Mucosa of stomach (tissue), 1 donor: ENCODE measurements at regions not wholly inside any gene's neighbourhood (a gene's known extent, or its start where the extent isn't known, plus 50 kb on each side); places are given as distances from the start of the nearest gene placed in this dataset.

Experiments used
- H3K27me3 ChIP-seq: one replicate; pipeline ENCODE4 v1.7.0; 2013; ENCODE audit warnings: mild to moderate bottlenecking, low read length; ENCODE audit not compliant: control insufficient read depth, insufficient read depth
- H3K36me3 ChIP-seq: one replicate; pipeline ENCODE4 v1.7.0; 2013; ENCODE audit warnings: low read length; ENCODE audit not compliant: control insufficient read depth, insufficient read depth
- H3K4me1 ChIP-seq: one replicate; pipeline ENCODE4 v1.7.0; 2013; ENCODE audit warnings: mild to moderate bottlenecking, low read length; ENCODE audit not compliant: control insufficient read depth, insufficient read depth
- H3K4me3 ChIP-seq: one replicate; pipeline ENCODE4 v1.7.0; 2013; ENCODE audit warnings: low read length
- H3K9ac ChIP-seq: one replicate; pipeline ENCODE4 v1.7.0; 2013; ENCODE audit warnings: mild to moderate bottlenecking, low read length, moderate library complexity
- H3K9me3 ChIP-seq: one replicate; pipeline ENCODE4 v1.7.0; 2013; ENCODE audit warnings: mild to moderate bottlenecking, low read length, moderate library complexity; ENCODE audit not compliant: control insufficient read depth
- donor health status: Pancreatic carcinoma.

DNA sequence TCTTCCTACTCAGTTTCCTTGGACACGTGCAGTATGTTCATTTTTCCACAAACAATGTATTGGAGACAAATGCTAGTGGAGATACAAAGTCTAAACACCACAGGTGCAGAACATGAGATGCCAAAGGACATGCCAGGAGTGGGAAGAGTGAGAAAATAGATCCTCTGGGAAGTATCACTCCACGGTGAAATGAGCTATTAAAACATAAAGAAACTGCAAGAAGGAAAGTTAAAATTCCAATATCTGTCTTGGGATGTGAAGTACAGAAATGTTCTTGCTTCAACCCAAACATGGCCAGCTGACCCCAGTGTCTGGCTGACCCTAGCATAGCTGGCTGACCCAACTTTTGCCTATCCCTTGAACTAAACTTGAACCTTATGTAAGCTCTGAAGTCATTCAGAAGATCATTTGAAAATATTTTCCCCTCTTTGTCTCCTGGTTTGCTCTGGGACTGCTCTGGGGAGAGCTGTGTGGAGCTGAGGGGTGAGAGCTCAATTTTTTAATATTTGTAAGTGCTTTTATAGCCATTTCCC, 59.5 kb downstream of the FZD1 start:
- H3K9me3 ChIP-seq = no peaks in the 10 kb centered on the region
- H3K27me3 ChIP-seq = no peaks in the 10 kb centered on the region
- no peak overlapping the region for H3K9ac ChIP-seq
- no peak overlapping the region for H3K4me3 ChIP-seq
- H3K36me3 ChIP-seq = no peaks in the 10 kb centered on the region
- no peaks in the 10 kb centered on the region for H3K4me1 ChIP-seq

DNA sequence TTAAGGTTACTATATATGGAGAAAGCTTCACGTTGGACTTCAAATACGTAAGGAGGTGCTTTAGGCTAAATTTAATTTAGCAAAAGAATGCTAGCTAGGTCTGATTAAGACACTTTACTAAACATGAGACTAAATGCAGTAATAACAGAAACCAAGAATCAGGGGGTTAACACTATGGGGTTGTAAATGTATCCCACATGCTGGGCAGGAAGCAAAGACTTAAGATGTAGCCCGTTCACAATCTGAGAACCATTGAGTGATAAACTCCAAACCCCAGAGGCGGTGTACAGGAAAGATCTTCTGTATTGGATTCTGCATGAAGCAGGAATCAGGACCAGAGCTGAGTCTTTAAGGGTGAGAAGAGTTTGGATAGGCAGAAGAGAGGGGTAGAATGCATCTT, 60.4 kb downstream of the FZD1 start:
- H3K4me3 ChIP-seq = no peak overlapping the region
- H3K4me1 ChIP-seq = no peaks in the 10 kb centered on the region
- H3K9me3 ChIP-seq = no peaks in the 10 kb centered on the region
- H3K36me3 ChIP-seq = no peaks in the 10 kb centered on the region
- no peaks in the 10 kb centered on the region for H3K27me3 ChIP-seq
- no peak overlapping the region for H3K9ac ChIP-seq

DNA sequence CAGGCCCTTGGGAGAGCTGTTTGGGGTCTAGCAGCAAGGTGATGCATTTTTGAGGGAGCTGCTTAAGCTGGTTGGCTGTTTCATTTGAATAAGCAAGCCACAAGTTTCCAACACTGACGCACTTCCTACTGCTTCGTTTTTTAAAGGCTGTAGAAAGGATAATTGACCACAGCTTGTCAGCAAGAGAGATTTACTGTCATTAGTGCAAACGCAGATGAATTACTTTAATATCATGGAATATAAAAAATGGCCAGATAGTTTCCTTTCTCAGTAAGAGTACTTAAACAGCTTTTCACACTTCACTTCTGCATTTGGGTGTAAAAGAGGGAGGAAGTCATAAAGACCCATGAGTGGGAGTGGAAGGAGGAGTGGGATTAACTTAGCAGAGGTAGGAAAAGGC, 61.5 kb downstream of the FZD1 start:
- no peaks in the 10 kb centered on the region for H3K36me3 ChIP-seq
- H3K9me3 ChIP-seq = no peaks in the 10 kb centered on the region

DNA sequence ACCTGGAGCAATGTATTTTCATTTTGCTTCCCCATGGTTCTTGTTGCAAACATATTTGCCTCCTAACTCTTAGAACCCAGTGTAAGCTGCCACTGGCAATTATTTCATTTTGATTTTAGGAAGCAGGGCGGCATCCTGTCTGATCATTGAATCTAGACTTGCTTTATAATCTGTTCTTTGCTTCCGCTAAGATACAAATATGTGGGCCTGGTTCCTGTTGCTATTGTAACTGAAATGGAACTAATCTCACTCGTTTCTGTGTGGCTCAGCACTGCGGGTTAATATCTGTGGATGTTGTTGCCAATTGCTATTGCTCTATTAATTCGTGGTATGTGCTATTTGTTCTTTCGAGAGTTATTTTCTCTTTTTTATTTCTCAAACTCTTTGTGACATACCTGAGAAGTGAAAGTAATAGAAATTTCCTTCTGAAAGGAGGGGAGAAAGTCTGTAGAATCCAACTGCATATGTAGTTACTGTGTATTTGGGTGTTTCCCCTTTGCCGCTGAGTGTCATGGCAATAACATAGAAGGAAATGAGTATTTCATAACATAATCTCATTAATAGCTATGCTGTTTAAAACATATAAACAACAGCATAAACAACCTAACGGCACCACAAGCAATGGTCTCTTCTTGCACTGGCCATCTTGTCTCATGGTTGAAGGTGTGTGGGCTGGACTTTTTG, 62.4 kb downstream of the FZD1 start:
- H3K9me3 ChIP-seq = no peaks in the 10 kb centered on the region
- no peak overlapping the region for H3K9ac ChIP-seq

More for the DNA sequence above, 61.5 kb downstream of the FZD1 start:
- no peak overlapping the region for H3K4me3 ChIP-seq
- H3K9ac ChIP-seq = no peak overlapping the region
- H3K4me1 ChIP-seq = no peaks in the 10 kb centered on the region
- H3K27me3 ChIP-seq = no peaks in the 10 kb centered on the region

DNA sequence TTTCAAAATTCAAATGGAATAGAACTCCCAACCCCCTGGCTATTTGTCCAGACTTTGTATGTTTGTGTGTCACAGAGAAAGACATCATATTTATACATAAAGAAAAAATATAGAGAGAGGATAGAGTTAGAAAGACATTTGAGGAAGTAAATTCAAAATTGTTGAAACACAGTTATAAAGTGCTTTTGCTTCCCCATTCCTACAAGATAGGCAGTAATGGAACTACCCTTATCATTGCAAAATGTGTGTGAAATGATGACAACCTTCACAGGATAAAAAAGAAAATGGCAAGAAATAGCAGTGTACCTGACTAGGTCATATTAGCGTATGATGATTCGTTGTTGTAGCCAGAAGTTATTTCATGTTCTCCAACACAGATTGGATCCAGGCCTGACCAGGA, 63.1 kb downstream of the FZD1 start:
- Histone ChIP-seq H3K9ac (no peak overlapping the region), H3K4me3 (no peak overlapping the region), H3K9me3 (no peaks in the 10 kb centered on the region), H3K4me1 (no peaks in the 10 kb centered on the region), H3K27me3 (no peaks in the 10 kb centered on the region), H3K36me3 (no peaks in the 10 kb centered on the region)

More for the DNA sequence above, 62.4 kb downstream of the FZD1 start:
- Histone ChIP-seq H3K4me3 (no peak overlapping the region), H3K36me3 (no peaks in the 10 kb centered on the region), H3K4me1 (no peaks in the 10 kb centered on the region), H3K27me3 (no peaks in the 10 kb centered on the region)

DNA sequence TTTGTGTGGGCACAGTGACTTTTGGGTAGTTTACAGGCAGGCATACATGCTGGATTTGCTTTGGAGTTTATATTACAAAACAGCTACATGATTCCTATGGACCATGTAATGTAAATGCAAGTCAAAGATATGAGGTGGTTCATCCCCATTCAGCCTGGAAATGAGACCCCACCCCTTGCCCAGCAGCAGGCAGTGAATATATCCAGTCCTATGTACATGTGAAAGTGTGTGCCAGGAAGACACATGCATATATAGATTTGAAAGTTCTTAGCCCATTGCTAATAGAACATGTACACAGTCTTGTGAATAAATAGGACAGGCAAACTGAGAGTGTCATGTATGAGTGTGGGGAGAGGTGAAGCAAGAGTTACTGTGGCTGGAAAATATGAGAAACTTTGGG, 65.3 kb downstream of the FZD1 start:
- no peaks in the 10 kb centered on the region for H3K9me3 ChIP-seq
- no peaks in the 10 kb centered on the region for H3K4me1 ChIP-seq
- H3K9ac ChIP-seq = no peak overlapping the region
- no peaks in the 10 kb centered on the region for H3K27me3 ChIP-seq
- H3K4me3 ChIP-seq = no peak overlapping the region
- H3K36me3 ChIP-seq = no peaks in the 10 kb centered on the region

DNA sequence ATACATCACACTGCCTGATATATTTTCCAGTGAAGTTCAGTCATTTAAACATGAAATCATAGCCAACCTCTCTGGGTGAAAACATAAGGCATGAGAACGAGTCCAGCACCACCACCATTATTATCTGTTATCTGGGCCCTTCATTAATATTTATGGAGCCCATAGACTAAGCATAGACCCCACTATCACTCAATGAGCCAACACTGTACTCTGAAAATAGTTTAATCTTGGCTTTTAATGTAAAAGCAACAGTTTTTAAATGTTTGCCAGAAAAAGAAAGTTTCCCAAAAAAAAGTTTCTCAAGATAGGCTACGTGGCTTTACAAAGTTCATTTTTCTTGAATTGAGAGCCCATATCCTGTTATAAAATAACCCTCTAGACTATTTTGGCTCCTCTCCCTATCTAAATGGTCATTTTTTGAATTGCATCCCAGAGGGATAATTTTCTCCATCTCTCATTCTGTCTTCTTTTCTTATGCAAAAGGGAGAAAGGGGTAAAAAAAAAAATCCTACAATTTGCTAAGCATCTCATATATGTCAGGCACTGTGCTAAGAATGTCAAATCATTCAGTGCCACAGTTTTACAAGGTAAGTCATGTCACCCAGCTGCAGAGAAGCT, 66.1 kb downstream of the FZD1 start:
- no peaks in the 10 kb centered on the region for H3K4me1 ChIP-seq
- H3K9ac ChIP-seq = no peak overlapping the region
- H3K4me3 ChIP-seq = no peak overlapping the region
- no peaks in the 10 kb centered on the region for H3K27me3 ChIP-seq
- no peaks in the 10 kb centered on the region for H3K9me3 ChIP-seq
- H3K36me3 ChIP-seq = no peaks in the 10 kb centered on the region

DNA sequence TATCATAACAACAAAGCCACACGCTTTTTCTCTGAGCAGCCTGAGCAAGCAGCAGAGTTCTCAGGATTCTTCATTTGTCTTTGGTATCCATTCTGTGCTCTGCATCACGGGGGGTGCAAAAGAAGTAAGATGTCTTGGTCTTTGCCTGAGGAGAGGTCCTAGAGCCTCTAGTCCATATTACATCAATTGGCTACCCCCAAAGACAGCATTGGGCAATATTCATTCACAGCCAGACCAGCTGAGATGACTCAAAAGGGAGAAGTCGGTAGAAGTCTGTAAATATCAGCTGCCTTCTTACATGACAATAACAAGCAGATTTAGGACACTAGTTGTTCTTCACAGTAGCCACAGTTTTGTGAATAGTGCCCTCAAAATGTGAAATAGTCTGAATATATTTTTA, 66.6 kb downstream of the FZD1 start:
- H3K36me3 ChIP-seq = no peaks in the 10 kb centered on the region

DNA sequence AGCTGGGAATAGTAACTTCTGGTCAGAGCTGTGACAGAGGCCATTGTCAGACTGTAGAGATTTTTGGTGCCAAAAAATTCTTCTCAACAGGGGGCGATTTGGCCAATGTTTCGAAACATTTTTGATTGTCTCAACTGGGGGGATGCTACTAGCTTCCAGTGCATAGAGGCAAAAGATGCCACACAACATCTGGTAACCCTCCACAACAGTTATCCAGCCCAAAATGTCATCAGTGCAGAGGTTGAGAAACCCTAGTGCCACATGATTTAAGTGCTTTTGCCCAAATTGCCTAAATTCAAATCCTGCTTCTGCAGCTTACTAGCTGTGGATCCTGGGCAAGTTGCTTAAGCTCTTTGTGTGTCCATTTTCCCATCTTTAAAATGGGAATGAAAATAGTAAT, 71.9 kb downstream of the FZD1 start:
- Histone ChIP-seq H3K36me3 (no peaks in the 10 kb centered on the region), H3K27me3 (no peaks in the 10 kb centered on the region), H3K4me3 (no peak overlapping the region), H3K9me3 (no peaks in the 10 kb centered on the region), H3K9ac (no peak overlapping the region), H3K4me1 (no peaks in the 10 kb centered on the region)

More for the DNA sequence above, 66.6 kb downstream of the FZD1 start:
- H3K4me3 ChIP-seq = no peak overlapping the region
- H3K4me1 ChIP-seq = no peaks in the 10 kb centered on the region
- H3K9me3 ChIP-seq = no peaks in the 10 kb centered on the region
- no peaks in the 10 kb centered on the region for H3K27me3 ChIP-seq
- H3K9ac ChIP-seq = no peak overlapping the region

DNA sequence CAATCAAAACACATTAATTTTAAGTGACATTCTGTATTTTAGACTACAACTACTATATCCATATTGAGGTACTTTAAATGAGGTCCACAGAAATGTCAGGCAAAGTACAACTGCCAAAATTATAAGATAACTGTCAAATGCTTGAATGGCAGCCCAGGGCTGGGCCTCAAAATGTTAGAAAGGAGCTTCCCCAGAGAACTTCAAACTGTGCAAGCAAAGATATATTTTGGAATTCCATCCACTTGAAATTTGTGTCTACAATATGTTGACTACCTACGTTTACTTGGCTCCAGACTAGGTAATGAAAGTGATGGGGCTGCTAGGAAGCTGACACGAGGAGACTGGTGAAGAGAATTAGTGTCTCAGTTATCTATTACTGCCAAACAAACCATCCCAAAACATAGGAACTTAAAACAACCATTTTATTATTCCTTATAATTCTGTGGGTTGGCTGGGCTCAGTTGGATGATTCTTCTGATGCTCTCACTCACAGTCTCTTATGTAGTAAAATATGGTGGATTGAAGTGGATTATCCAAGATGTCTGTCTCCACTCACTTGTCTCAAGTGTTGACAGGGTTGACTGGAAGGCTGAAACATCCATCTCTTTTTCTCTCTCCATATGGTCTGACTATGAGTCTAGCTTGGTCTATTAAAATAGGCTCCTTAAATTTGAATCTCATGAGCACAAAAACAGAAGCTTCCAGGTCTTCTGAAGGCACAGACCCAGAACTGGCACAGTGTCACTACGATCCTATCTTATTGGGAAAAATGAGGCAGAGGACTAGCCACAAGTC, 74.2 kb downstream of the FZD1 start:
- Histone ChIP-seq H3K4me3 (no peak overlapping the region), H3K36me3 (no peaks in the 10 kb centered on the region), H3K27me3 (no peaks in the 10 kb centered on the region), H3K9ac (no peak overlapping the region), H3K9me3 (no peaks in the 10 kb centered on the region), H3K4me1 (no peaks in the 10 kb centered on the region)

DNA sequence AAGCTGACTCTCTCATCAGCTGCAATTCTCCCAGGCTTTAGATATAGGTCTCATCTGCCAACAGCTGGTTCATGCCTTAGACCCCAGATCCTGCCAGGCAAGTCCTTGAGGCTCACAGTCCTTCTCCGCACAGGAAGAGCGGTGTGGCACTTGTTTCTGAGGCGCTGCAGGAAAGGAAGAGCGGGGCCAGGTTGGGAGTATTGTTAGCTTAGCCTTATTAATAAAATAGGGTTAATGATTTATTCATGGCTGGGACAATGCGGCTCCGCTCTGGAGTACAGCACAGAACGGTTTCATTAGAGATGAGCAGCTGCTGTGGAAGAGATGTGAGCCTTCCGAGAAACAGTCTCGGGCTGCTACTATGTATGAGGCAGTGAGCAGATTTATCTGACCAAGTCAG, 78.1 kb downstream of the FZD1 start:
- no peak overlapping the region for H3K9ac ChIP-seq
- H3K9me3 ChIP-seq = no peaks in the 10 kb centered on the region
- no peak overlapping the region for H3K4me3 ChIP-seq
- no peaks in the 10 kb centered on the region for H3K36me3 ChIP-seq
- H3K27me3 ChIP-seq = no peaks in the 10 kb centered on the region
- H3K4me1 ChIP-seq = no peaks in the 10 kb centered on the region

DNA sequence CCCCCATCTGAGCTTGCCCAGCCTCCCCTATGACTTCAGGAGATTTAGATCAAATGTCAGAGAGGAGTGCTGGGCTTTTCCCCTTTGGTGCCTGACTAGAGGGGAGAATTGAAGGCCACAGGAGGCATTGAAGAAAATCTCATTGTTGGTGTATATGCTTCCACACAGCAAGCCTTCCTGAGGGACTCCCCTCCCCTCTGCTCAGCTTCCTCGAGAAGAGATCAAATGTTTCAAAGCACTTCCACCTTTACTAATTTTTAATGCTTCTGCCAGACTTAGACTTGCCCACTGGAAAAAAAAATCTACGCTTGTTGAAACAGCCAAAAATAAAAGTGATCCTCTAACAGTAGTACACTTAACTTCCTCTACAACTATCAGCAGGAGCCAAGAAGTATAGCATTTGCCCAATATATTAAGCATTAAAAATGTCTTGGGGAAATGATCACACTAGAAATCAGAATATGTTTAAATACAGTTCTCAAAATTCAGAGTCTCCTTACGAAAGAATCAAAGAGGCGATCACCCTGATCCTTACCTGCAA, 79.3 kb downstream of the FZD1 start:
- Histone ChIP-seq H3K4me1 (no peaks in the 10 kb centered on the region), H3K27me3 (no peaks in the 10 kb centered on the region), H3K4me3 (no peak overlapping the region), H3K9ac (no peak overlapping the region), H3K36me3 (no peaks in the 10 kb centered on the region), H3K9me3 (no peaks in the 10 kb centered on the region)
